ENCODE measurements at regions not wholly inside any gene's neighbourhood (a gene's known extent, or its start where the extent isn't known, plus 50 kb on each side); places are given as distances from the start of the nearest gene placed in this dataset.

- H3K27me3 Mint-ChIP-seq = no peaks in the 10 kb centered on the region
- H3K79me2 ChIP-seq (ENCODE audit: control insufficient read depth, insufficient read depth, low read length) = no peaks in the 10 kb centered on the region
- no peak overlapping the region for H3K27ac ChIP-seq (ENCODE audit: low read length in 2 of 2)
- no peaks in the 10 kb centered on the region for H3K4me1 ChIP-seq (ENCODE audit: control insufficient read depth in 2 of 2, insufficient read depth in 2 of 2, low read length in 2 of 2)
- no peaks in the 10 kb centered on the region for H3K4me1 Mint-ChIP-seq
- peaks cover 0 to 13% (median 0%) of the 10 kb centered on the region in 3 donors for H3K9me3 ChIP-seq (ENCODE audit: control extremely low read depth in 1 of 3, control insufficient read depth in 2 of 3, insufficient read depth in 1 of 3, low read length in 2 of 3)
- H3K9me3 Mint-ChIP-seq (ENCODE audit: insufficient read depth) = peaks cover 2% of the 10 kb centered on the region
- no peak overlapping the region for H3K4me3 Mint-ChIP-seq
- WGBS (ENCODE audit: insufficient coverage) = 85% methylated on average over 5 of the region's 5 CpGs
- no peak overlapping the region for H3K4me3 ChIP-seq (ENCODE audit: control extremely low read depth in 1 of 5, extremely low read depth in 1 of 5, insufficient read depth in 1 of 5, low read depth in 2 of 5, low read length in 4 of 5)
- H2AFZ ChIP-seq (ENCODE audit: insufficient read depth, low read depth, low read length, poor library complexity, severe bottlenecking) = no peak overlapping the region
- no peak overlapping the region for H3K9ac ChIP-seq (ENCODE audit: low read length)
- POLR2A ChIA-PET = no interaction called here
- H3K27ac Mint-ChIP-seq = no peak overlapping the region
- no peak overlapping the region for H3K4me2 ChIP-seq (replicated peaks; ENCODE audit: low read depth, low read length, poor library complexity, severe bottlenecking)
- H3K36me3 ChIP-seq (replicated peaks in 1 of 2; ENCODE audit: control extremely low read depth in 1 of 2, control insufficient read depth in 1 of 2, extremely low read depth in 1 of 2, insufficient read depth in 2 of 2, low read length in 1 of 2) = no peaks in the 10 kb centered on the region
- ATAC-seq (ENCODE audit: low read depth) (no peak), DNase-seq (no peak)
- TF ChIP-seq EZH2 (IDR thresholded peaks at IDR 0.05; ENCODE audit: borderline replicate concordance, insufficient read depth, low read depth, low read length, poor library complexity, severe bottlenecking) (no peak), CTCF (IDR thresholded peaks at IDR 0.05) (no peak)
- CTCF ChIA-PET = no interaction called here
- no peaks in the 10 kb centered on the region for H3K27me3 ChIP-seq (replicated peaks in 1 of 4; ENCODE audit: control extremely low read depth in 1 of 4, control insufficient read depth in 3 of 4, insufficient read depth in 4 of 4, low read length in 3 of 4)
- no peaks in the 10 kb centered on the region for H4K20me1 ChIP-seq (ENCODE audit: control insufficient read depth, insufficient read depth, low read length, poor library complexity, severe bottlenecking)
- intact Hi-C loops (cut with micrococcal nuclease) = no loop called here
Observed at GRCh38 chr4:126843492-126844067, 789.2 kb upstream of the INTU start.

GRCh38 chr4:126850286-126850685 lies 782.5 kb upstream of the INTU start:
- TF ChIP-seq CTCF (IDR thresholded peaks at IDR 0.05) (no peak), EZH2 (IDR thresholded peaks at IDR 0.05; ENCODE audit: borderline replicate concordance, insufficient read depth, low read depth, low read length, poor library complexity, severe bottlenecking) (no peak)
- Histone ChIP-seq H4K20me1 (ENCODE audit: control insufficient read depth, insufficient read depth, low read length, poor library complexity, severe bottlenecking) (no peaks in the 10 kb centered on the region), H3K4me2 (replicated peaks; ENCODE audit: low read depth, low read length, poor library complexity, severe bottlenecking) (no peak overlapping the region), H3K27me3 (replicated peaks in 1 of 4; ENCODE audit: control extremely low read depth in 1 of 4, control insufficient read depth in 3 of 4, insufficient read depth in 4 of 4, low read length in 3 of 4) (no peaks in the 10 kb centered on the region), H3K9ac (ENCODE audit: low read length) (no peak overlapping the region), H3K27ac (ENCODE audit: low read length in 2 of 2) (no peak overlapping the region), H3K4me1 (ENCODE audit: control insufficient read depth in 2 of 2, insufficient read depth in 2 of 2, low read length in 2 of 2) (no peaks in the 10 kb centered on the region), H3K9me3 (ENCODE audit: control extremely low read depth in 1 of 3, control insufficient read depth in 2 of 3, insufficient read depth in 1 of 3, low read length in 2 of 3) (peaks cover 0 to 1% (median 0%) of the 10 kb centered on the region in 3 donors), H2AFZ (ENCODE audit: insufficient read depth, low read depth, low read length, poor library complexity, severe bottlenecking) (no peak overlapping the region), H3K4me3 (ENCODE audit: control extremely low read depth in 1 of 5, extremely low read depth in 1 of 5, insufficient read depth in 1 of 5, low read depth in 2 of 5, low read length in 4 of 5) (no peak overlapping the region), H3K36me3 (replicated peaks in 1 of 2; ENCODE audit: control extremely low read depth in 1 of 2, control insufficient read depth in 1 of 2, extremely low read depth in 1 of 2, insufficient read depth in 2 of 2, low read length in 1 of 2) (no peaks in the 10 kb centered on the region), H3K79me2 (ENCODE audit: control insufficient read depth, insufficient read depth, low read length) (no peaks in the 10 kb centered on the region)
- no peak overlapping the region for H3K4me3 Mint-ChIP-seq
- no peaks in the 10 kb centered on the region for H3K27me3 Mint-ChIP-seq
- no CpG with 5 or more reads among the region's 1 CpG for WGBS (ENCODE audit: insufficient coverage)
- no peak for ATAC-seq (ENCODE audit: low read depth)
- no peaks in the 10 kb centered on the region for H3K4me1 Mint-ChIP-seq
- POLR2A ChIA-PET = no interaction called here
- intact Hi-C loops (cut with micrococcal nuclease) = no loop called here
- DNase-seq = no peak
- no peaks in the 10 kb centered on the region for H3K9me3 Mint-ChIP-seq (ENCODE audit: insufficient read depth)
- no peak overlapping the region for H3K27ac Mint-ChIP-seq
- CTCF ChIA-PET = no interaction called here

Measured in B cell (primary cell).